Activated CD8-positive, alpha-beta T cell treated with anti-CD3 and anti-CD28 coated beads, Interleukin-2, amount 10 ng/mL, durations not matched to agents 7 days and 5 days (primary cell): ENCODE measurements at regions not wholly inside any gene's neighbourhood (a gene's known extent, or its start where the extent isn't known, plus 50 kb on each side); places are given as distances from the start of the nearest gene placed in this dataset.
"Not testable (repeated sequence)": the region's sequence is repeated elsewhere in the genome, so short reads cannot be mapped to it uniquely, and the experiment has no call there.

Experiments used
- ATAC-seq: fragments of 150-1000 bp; cut with Tn5 transposase; one replicate; pipeline ENCODE4 v1.10.0; 2021; ENCODE audit warnings: moderate library complexity
- CTCF ChIA-PET: fragments of 350-600 bp; sonication (Branson Sonifier 250); formaldehyde crosslinking; loops from one replicate; lab custom pipeline; 2021; ENCODE audit warnings: antibody characterized with exemption; lab: Charles Lee
- POLR2A ChIA-PET: fragments of 350-600 bp; sonication (Branson Sonifier 250); formaldehyde crosslinking; loops from one replicate; lab custom pipeline; 2021; ENCODE audit warnings: antibody characterized with exemption; lab: Charles Lee
- DNase-seq: peaks from one replicate; pipeline ENCODE4 v3.0.0-alpha.2; 2020
- H3K27ac Mint-ChIP-seq: one replicate; pipeline ENCODE4 v1.8.0; 2021; ENCODE audit warnings: mild to moderate bottlenecking, mixed read lengths
- H3K27me3 Mint-ChIP-seq: one replicate; pipeline ENCODE4 v1.8.0; 2021; ENCODE audit warnings: low read depth, mixed read lengths
- H3K36me3 Mint-ChIP-seq: one replicate; pipeline ENCODE4 v1.8.0; 2021; ENCODE audit warnings: low read depth, mixed read lengths
- H3K4me1 Mint-ChIP-seq: one replicate; pipeline ENCODE4 v1.8.0; 2021; ENCODE audit warnings: low read depth, mixed read lengths
- H3K4me3 Mint-ChIP-seq: one replicate; pipeline ENCODE4 v1.8.0; 2021; ENCODE audit warnings: mild to moderate bottlenecking, mixed read lengths
- H3K9me3 Mint-ChIP-seq: one replicate; pipeline ENCODE4 v1.8.0; 2022; ENCODE audit warnings: mixed read lengths; ENCODE audit not compliant: insufficient read depth

GRCh38 chr1:30660241-30660640 lies 63.1 kb downstream of the MATN1 start:
- no peaks in the 10 kb centered on the region for H3K4me1 Mint-ChIP-seq

GRCh38 chr1:30659702-30660101 lies 63.7 kb downstream of the MATN1 start:
- H3K4me3 Mint-ChIP-seq, result no peak overlapping the region
- H3K9me3 Mint-ChIP-seq, result no peaks in the 10 kb centered on the region
- H3K27ac Mint-ChIP-seq, result no peak overlapping the region
- H3K27me3 Mint-ChIP-seq, result no peaks in the 10 kb centered on the region
- no peak for ATAC-seq
- H3K4me1 Mint-ChIP-seq, result no peaks in the 10 kb centered on the region
- ChIA-PET CTCF (no interaction called here), POLR2A (no interaction called here)
- DNase-seq, result no peak
- H3K36me3 Mint-ChIP-seq, result peaks cover 2% of the 10 kb centered on the region

More at GRCh38 chr1:30660241-30660640, 63.1 kb downstream of the MATN1 start:
- no peak for ATAC-seq
- no peaks in the 10 kb centered on the region for H3K27me3 Mint-ChIP-seq
- no peaks in the 10 kb centered on the region for H3K9me3 Mint-ChIP-seq
- ChIA-PET POLR2A (interaction anchor here (0.6 kb wide), 1 partner anchor 1538 kb away, joined by 3 read pairs; no protein-coding TSS in a partner anchor), CTCF (no interaction called here)
- DNase-seq, result no peak
- no peak overlapping the region for H3K4me3 Mint-ChIP-seq
- no peaks in the 10 kb centered on the region for H3K36me3 Mint-ChIP-seq
- H3K27ac Mint-ChIP-seq, result no peak overlapping the region

- ATAC-seq, H3K27ac Mint-ChIP-seq, H3K27me3 Mint-ChIP-seq, H3K4me1 Mint-ChIP-seq, H3K9me3 Mint-ChIP-seq, CTCF ChIA-PET, H3K36me3 Mint-ChIP-seq, POLR2A ChIA-PET, H3K4me3 Mint-ChIP-seq, DNase-seq: not testable (repeated sequence)
Observed at GRCh38 chr1:30658375-30658774, 65.0 kb downstream of the MATN1 start.

GRCh38 chr1:30658014-30658336 lies 65.4 kb downstream of the MATN1 start:
- Mint-ChIP-seq H3K4me3 (no peak overlapping the region), H3K9me3 (no peaks in the 10 kb centered on the region), H3K27me3 (no peaks in the 10 kb centered on the region), H3K4me1 (no peaks in the 10 kb centered on the region), H3K27ac (no peak overlapping the region), H3K36me3 (peaks cover 2% of the 10 kb centered on the region)
- ChIA-PET POLR2A (no interaction called here), CTCF (no interaction called here)
- no peak for ATAC-seq
- no peak for DNase-seq

GRCh38 chr1:30657131-30658013 lies 66.0 kb downstream of the MATN1 start:
- H3K36me3 Mint-ChIP-seq, result peaks cover 2% of the 10 kb centered on the region
- POLR2A ChIA-PET, result no interaction called here
- H3K4me3 Mint-ChIP-seq, result no peak overlapping the region
- H3K4me1 Mint-ChIP-seq, result no peaks in the 10 kb centered on the region
- ATAC-seq (no peak), DNase-seq (no peak)
- CTCF ChIA-PET, result no interaction called here
- no peak overlapping the region for H3K27ac Mint-ChIP-seq
- peaks cover under 1% of the 10 kb centered on the region for H3K27me3 Mint-ChIP-seq
- H3K9me3 Mint-ChIP-seq, result no peaks in the 10 kb centered on the region

- DNase-seq (no peak), ATAC-seq (no peak)
- Mint-ChIP-seq H3K9me3 (no peaks in the 10 kb centered on the region), H3K36me3 (peaks cover 2% of the 10 kb centered on the region), H3K4me1 (no peaks in the 10 kb centered on the region), H3K27ac (no peak overlapping the region), H3K27me3 (peaks cover 4% of the 10 kb centered on the region), H3K4me3 (no peak overlapping the region)
- ChIA-PET POLR2A (no interaction called here), CTCF (no interaction called here)
Observed at GRCh38 chr1:30656171-30656940, 67.0 kb downstream of the MATN1 start.

GRCh38 chr1:30655672-30656071 lies 67.7 kb downstream of the MATN1 start:
- Mint-ChIP-seq H3K9me3 (no peaks in the 10 kb centered on the region), H3K36me3 (peaks cover 2% of the 10 kb centered on the region), H3K4me3 (no peak overlapping the region), H3K27ac (peak overlapping the region; percentile 20), H3K27me3 (peaks cover 4% of the 10 kb centered on the region), H3K4me1 (no peaks in the 10 kb centered on the region)
- DNase-seq, result no peak
- CTCF ChIA-PET, result no interaction called here
- ATAC-seq, result no peak
- POLR2A ChIA-PET, result no interaction called here

- H3K9me3 Mint-ChIP-seq, result no peaks in the 10 kb centered on the region
- no peaks in the 10 kb centered on the region for H3K4me1 Mint-ChIP-seq
- H3K4me3 Mint-ChIP-seq, result no peak overlapping the region
- CTCF ChIA-PET, result no interaction called here
- no peak for ATAC-seq
- no peak for DNase-seq
- H3K36me3 Mint-ChIP-seq, result peaks cover 2% of the 10 kb centered on the region
- peak overlapping the region; percentile 20 for H3K27ac Mint-ChIP-seq
- POLR2A ChIA-PET, result no interaction called here
- peaks cover 11% of the 10 kb centered on the region for H3K27me3 Mint-ChIP-seq
Observed at GRCh38 chr1:30654188-30654587, 69.2 kb downstream of the MATN1 start.

GRCh38 chr1:30652152-30652841 lies 71.1 kb downstream of the MATN1 start:
- no peak for DNase-seq
- no peaks in the 10 kb centered on the region for H3K4me1 Mint-ChIP-seq
- H3K9me3 Mint-ChIP-seq, result no peaks in the 10 kb centered on the region
- no peak for ATAC-seq
- peaks cover 2% of the 10 kb centered on the region for H3K36me3 Mint-ChIP-seq
- peaks cover 11% of the 10 kb centered on the region for H3K27me3 Mint-ChIP-seq
- ChIA-PET CTCF (no interaction called here), POLR2A (no interaction called here)
- no peak overlapping the region for H3K27ac Mint-ChIP-seq
- no peak overlapping the region for H3K4me3 Mint-ChIP-seq

GRCh38 chr1:30651395-30651794 lies 72.0 kb downstream of the MATN1 start:
- DNase-seq, H3K27ac Mint-ChIP-seq, CTCF ChIA-PET, H3K4me3 Mint-ChIP-seq, H3K9me3 Mint-ChIP-seq, ATAC-seq, H3K4me1 Mint-ChIP-seq, H3K36me3 Mint-ChIP-seq, POLR2A ChIA-PET: not testable (repeated sequence)
- H3K27me3 Mint-ChIP-seq, result peaks cover 11% of the 10 kb centered on the region

GRCh38 chr1:30650968-30651320 lies 72.4 kb downstream of the MATN1 start:
- H3K36me3 Mint-ChIP-seq, result peaks cover 2% of the 10 kb centered on the region
- no peaks in the 10 kb centered on the region for H3K4me1 Mint-ChIP-seq
- no peak overlapping the region for H3K4me3 Mint-ChIP-seq
- ATAC-seq (no peak), DNase-seq (no peak)
- peaks cover 11% of the 10 kb centered on the region for H3K27me3 Mint-ChIP-seq
- ChIA-PET POLR2A (no interaction called here), CTCF (no interaction called here)
- no peaks in the 10 kb centered on the region for H3K9me3 Mint-ChIP-seq
- no peak overlapping the region for H3K27ac Mint-ChIP-seq
